ENCODE measurements at regions not wholly inside any gene's neighbourhood (a gene's known extent, or its start where the extent isn't known, plus 50 kb on each side); places are given as distances from the start of the nearest gene placed in this dataset.

DNA sequence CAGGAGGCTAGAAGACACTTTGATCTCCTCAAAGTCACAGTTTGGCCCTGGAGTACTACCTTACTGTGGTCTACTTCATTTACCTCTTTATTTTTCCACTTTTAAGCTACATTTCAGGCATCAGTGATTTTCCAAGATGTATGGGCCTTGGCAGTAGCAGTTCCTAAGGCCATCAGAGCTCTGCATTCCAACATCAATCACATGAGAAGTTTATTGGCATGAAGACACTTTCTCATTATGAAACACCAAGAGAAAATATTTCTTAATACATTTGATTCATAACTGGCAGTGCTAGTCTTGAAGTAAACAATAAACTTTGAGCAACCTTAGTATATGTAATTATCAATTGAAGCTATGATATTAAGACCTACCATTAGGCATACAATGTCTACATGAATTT, 178.1 kb downstream of the IL15 start:
- Histone ChIP-seq H4K20me1 (ENCODE audit: low read depth) (no peaks in the 10 kb centered on the region), H2AFZ (replicated peaks) (no peak overlapping the region), H3K9ac (no peak overlapping the region), H3K27ac (no peak overlapping the region), H3F3A (ENCODE audit: low read depth) (peaks cover 4% of the 10 kb centered on the region), H3K4me1 (peaks cover 17% of the 10 kb centered on the region), H3K27me3 (no peaks in the 10 kb centered on the region), H3K4me2 (no peak overlapping the region), H3K4me3 (no peak overlapping the region), H3K9me3 (ENCODE audit: low read depth) (peaks cover under 1% of the 10 kb centered on the region), H3K79me2 (ENCODE audit: low read depth) (no peaks in the 10 kb centered on the region), H3K36me3 (no peaks in the 10 kb centered on the region)
- Mint-ChIP-seq H3K4me1 (peaks cover 13% of the 10 kb centered on the region), H3K27me3 (ENCODE audit: insufficient read depth, low read depth) (no peaks in the 10 kb centered on the region), H3K36me3 (no peaks in the 10 kb centered on the region), H3K4me3 (no peak overlapping the region), H3K9me3 (no peaks in the 10 kb centered on the region), H3K27ac (no peak overlapping the region)
- no peak for DNase-seq (ENCODE audit: low spot score)
- TF ChIP-seq EZH2phosphoT487 (IDR thresholded peaks at IDR 0.05) (no peak), EZH2 (IDR thresholded peaks at IDR 0.05) (no peak)
- TF ChIP-seq, protein P1, sequence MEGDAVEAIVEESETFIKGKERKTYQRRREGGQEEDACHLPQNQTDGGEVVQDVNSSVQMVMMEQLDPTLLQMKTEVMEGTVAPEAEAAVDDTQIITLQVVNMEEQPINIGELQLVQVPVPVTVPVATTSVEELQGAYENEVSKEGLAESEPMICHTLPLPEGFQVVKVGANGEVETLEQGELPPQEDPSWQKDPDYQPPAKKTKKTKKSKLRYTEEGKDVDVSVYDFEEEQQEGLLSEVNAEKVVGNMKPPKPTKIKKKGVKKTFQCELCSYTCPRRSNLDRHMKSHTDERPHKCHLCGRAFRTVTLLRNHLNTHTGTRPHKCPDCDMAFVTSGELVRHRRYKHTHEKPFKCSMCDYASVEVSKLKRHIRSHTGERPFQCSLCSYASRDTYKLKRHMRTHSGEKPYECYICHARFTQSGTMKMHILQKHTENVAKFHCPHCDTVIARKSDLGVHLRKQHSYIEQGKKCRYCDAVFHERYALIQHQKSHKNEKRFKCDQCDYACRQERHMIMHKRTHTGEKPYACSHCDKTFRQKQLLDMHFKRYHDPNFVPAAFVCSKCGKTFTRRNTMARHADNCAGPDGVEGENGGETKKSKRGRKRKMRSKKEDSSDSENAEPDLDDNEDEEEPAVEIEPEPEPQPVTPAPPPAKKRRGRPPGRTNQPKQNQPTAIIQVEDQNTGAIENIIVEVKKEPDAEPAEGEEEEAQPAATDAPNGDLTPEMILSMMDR (IDR thresholded peaks at IDR 0.05): no peak

GRCh38 chr4:141815646-141816045, 179.3 kb downstream of the IL15 start:
- DNase-seq (ENCODE audit: low spot score): no peak
- TF ChIP-seq EZH2phosphoT487 (IDR thresholded peaks at IDR 0.05) (no peak), EZH2 (IDR thresholded peaks at IDR 0.05) (no peak)
- TF ChIP-seq, protein P1 (IDR thresholded peaks at IDR 0.05): no peak

DNA sequence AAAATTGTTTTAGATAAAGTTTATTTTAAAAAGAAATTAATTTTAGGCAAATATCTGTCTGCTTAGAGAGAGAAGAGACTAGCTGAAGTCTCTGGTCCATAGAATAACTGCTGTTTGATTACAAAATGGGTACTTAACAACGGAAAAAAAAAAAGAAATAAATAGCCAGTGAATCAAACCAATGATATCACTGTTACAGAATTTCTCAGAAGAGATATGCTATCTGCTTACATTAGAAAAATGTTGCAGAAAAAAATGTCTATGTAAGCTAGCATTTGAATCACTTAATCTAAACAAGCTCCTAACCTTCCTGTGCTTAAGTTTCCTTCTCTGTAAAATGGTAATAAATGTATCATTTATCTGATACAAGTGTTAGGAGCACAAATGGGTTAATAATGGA, 189.9 kb downstream of the IL15 start:
- Histone ChIP-seq H3K4me3 (no peak overlapping the region), H2AFZ (replicated peaks) (no peak overlapping the region), H3K4me2 (no peak overlapping the region), H3K4me1 (no peaks in the 10 kb centered on the region), H3K27ac (no peak overlapping the region), H3K27me3 (no peaks in the 10 kb centered on the region), H3K79me2 (ENCODE audit: low read depth) (no peaks in the 10 kb centered on the region), H3F3A (ENCODE audit: low read depth) (no peaks in the 10 kb centered on the region), H4K20me1 (ENCODE audit: low read depth) (no peaks in the 10 kb centered on the region), H3K9me3 (ENCODE audit: low read depth) (no peaks in the 10 kb centered on the region), H3K36me3 (no peaks in the 10 kb centered on the region), H3K9ac (no peak overlapping the region)
- Mint-ChIP-seq H3K27ac (no peak overlapping the region), H3K4me1 (no peaks in the 10 kb centered on the region), H3K36me3 (no peaks in the 10 kb centered on the region), H3K27me3 (ENCODE audit: insufficient read depth, low read depth) (no peaks in the 10 kb centered on the region), H3K9me3 (no peaks in the 10 kb centered on the region), H3K4me3 (no peak overlapping the region)
- no peak for DNase-seq (ENCODE audit: low spot score)
- TF ChIP-seq, protein P1 (IDR thresholded peaks at IDR 0.05): no peak
- no peak for TF ChIP-seq EZH2phosphoT487 (IDR thresholded peaks at IDR 0.05)
- TF ChIP-seq EZH2 (IDR thresholded peaks at IDR 0.05): no peak

More at GRCh38 chr4:141815646-141816045, 179.3 kb downstream of the IL15 start:
- H3K9ac ChIP-seq: no peak overlapping the region
- H3K27ac ChIP-seq: no peak overlapping the region
- peaks cover 5% of the 10 kb centered on the region for H3K4me1 ChIP-seq
- no peak overlapping the region for H3K4me3 ChIP-seq
- H3K4me1 Mint-ChIP-seq: peaks cover 4% of the 10 kb centered on the region
- no peak overlapping the region for H3K4me2 ChIP-seq
- no peak overlapping the region for H2AFZ ChIP-seq (replicated peaks)
- H3K9me3 ChIP-seq (ENCODE audit: low read depth): no peaks in the 10 kb centered on the region
- H3K4me3 Mint-ChIP-seq: no peak overlapping the region
- no peak overlapping the region for H3K27ac Mint-ChIP-seq
- no peaks in the 10 kb centered on the region for H3K79me2 ChIP-seq (ENCODE audit: low read depth)
- H3F3A ChIP-seq (ENCODE audit: low read depth): peaks cover 2% of the 10 kb centered on the region
- H3K36me3 ChIP-seq: no peaks in the 10 kb centered on the region
- H3K36me3 Mint-ChIP-seq: no peaks in the 10 kb centered on the region
- H3K9me3 Mint-ChIP-seq: no peaks in the 10 kb centered on the region
- no peaks in the 10 kb centered on the region for H3K27me3 ChIP-seq
- no peaks in the 10 kb centered on the region for H3K27me3 Mint-ChIP-seq (ENCODE audit: insufficient read depth, low read depth)
- no peaks in the 10 kb centered on the region for H4K20me1 ChIP-seq (ENCODE audit: low read depth)
